ENCODE measurements at regions not wholly inside any gene's neighbourhood (a gene's known extent, or its start where the extent isn't known, plus 50 kb on each side); places are given as distances from the start of the nearest gene placed in this dataset.

GRCh38 chr11:113615098-113615497 lies 91.0 kb downstream of the TMPRSS5 start:
- TF ChIP-seq, protein P1, sequence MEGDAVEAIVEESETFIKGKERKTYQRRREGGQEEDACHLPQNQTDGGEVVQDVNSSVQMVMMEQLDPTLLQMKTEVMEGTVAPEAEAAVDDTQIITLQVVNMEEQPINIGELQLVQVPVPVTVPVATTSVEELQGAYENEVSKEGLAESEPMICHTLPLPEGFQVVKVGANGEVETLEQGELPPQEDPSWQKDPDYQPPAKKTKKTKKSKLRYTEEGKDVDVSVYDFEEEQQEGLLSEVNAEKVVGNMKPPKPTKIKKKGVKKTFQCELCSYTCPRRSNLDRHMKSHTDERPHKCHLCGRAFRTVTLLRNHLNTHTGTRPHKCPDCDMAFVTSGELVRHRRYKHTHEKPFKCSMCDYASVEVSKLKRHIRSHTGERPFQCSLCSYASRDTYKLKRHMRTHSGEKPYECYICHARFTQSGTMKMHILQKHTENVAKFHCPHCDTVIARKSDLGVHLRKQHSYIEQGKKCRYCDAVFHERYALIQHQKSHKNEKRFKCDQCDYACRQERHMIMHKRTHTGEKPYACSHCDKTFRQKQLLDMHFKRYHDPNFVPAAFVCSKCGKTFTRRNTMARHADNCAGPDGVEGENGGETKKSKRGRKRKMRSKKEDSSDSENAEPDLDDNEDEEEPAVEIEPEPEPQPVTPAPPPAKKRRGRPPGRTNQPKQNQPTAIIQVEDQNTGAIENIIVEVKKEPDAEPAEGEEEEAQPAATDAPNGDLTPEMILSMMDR (IDR thresholded peaks at IDR 0.05), result no peak
- Histone ChIP-seq H3K27me3 (ENCODE audit: control insufficient read depth in 2 of 2, insufficient read depth in 2 of 2, low read length in 2 of 2) (no peaks in the 10 kb centered on the region), H3K4me3 (replicated peaks in 1 of 3; ENCODE audit: low read depth in 2 of 3, low read length in 3 of 3) (no peak overlapping the region), H3K36me3 (replicated peaks in 1 of 2; ENCODE audit: control insufficient read depth in 1 of 2, insufficient read depth in 2 of 2, low read length in 2 of 2) (no peaks in the 10 kb centered on the region), H3K27ac (ENCODE audit: low read depth in 1 of 2, low read length in 2 of 2) (no peak overlapping the region), H3K79me2 (ENCODE audit: insufficient read depth, low read length) (no peaks in the 10 kb centered on the region), H3K9ac (ENCODE audit: insufficient read depth, low read length, poor library complexity, severe bottlenecking) (no peak overlapping the region), H2AFZ (ENCODE audit: insufficient read depth, low read depth, low read length, poor library complexity, severe bottlenecking) (no peak overlapping the region), H3K4me1 (ENCODE audit: control insufficient read depth in 1 of 2, insufficient read depth in 2 of 2, low read length in 2 of 2) (no peaks in the 10 kb centered on the region), H4K20me1 (ENCODE audit: insufficient read depth, low read length) (no peaks in the 10 kb centered on the region), H3K4me2 (replicated peaks; ENCODE audit: extremely low read depth, low read length, poor library complexity, severe bottlenecking) (no peak overlapping the region), H3K9me3 (replicated peaks in 1 of 2; ENCODE audit: control insufficient read depth in 1 of 2, insufficient read depth in 1 of 2, low read length in 2 of 2) (no peaks in the 10 kb centered on the region)
- no peak overlapping the region for H3K27ac Mint-ChIP-seq
- H3K36me3 Mint-ChIP-seq, result no peaks in the 10 kb centered on the region
- DNase-seq, result no peak
- 100% methylated on average over 1 of the region's 3 CpGs for WGBS (ENCODE audit: insufficient coverage)
- H3K27me3 Mint-ChIP-seq (ENCODE audit: low read depth in 3 of 3), result peaks cover 0 to 2% (median 0%) of the 10 kb centered on the region in 3 donors
- intact Hi-C loops (cut with micrococcal nuclease), result no loop called here
- H3K4me1 Mint-ChIP-seq, result peaks cover 7% of the 10 kb centered on the region
- no peak overlapping the region for H3K4me3 Mint-ChIP-seq
- H3K9me3 Mint-ChIP-seq, result peaks cover 0 to 4% (median 2%) of the 10 kb centered on the region in 7 donors

DNA sequence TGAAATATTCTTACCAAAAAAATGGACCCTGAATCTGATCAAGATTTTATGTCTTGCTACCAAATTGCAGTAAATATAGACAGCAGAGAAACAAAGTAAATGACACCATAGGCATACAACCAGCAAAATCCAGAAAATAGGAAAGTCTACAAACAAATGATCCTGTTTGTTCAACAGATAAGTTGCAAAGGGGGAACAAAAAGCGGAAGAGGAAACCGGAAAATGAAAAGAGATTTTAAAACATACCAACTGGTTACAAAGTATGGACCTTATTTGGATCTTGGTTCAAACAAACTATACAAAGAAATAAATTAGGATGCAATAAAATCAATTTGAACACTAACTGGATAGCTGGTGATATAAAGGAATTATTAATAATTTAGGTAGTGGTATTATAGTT lies 92.0 kb downstream of the TMPRSS5 start:
- no peak overlapping the region for H3K27ac Mint-ChIP-seq
- H3K79me2 ChIP-seq (ENCODE audit: insufficient read depth, low read length), result no peaks in the 10 kb centered on the region
- no peak overlapping the region for H3K4me3 ChIP-seq (replicated peaks in 1 of 3; ENCODE audit: low read depth in 2 of 3, low read length in 3 of 3)
- H3K27me3 Mint-ChIP-seq (ENCODE audit: low read depth in 3 of 3), result peaks cover 0 to 2% (median 0%) of the 10 kb centered on the region in 3 donors
- peaks cover 7% of the 10 kb centered on the region for H3K4me1 Mint-ChIP-seq
- H2AFZ ChIP-seq (ENCODE audit: insufficient read depth, low read depth, low read length, poor library complexity, severe bottlenecking), result no peak overlapping the region
- WGBS (ENCODE audit: insufficient coverage), result no CpG with 5 or more reads among the region's 2 CpGs
- H3K9ac ChIP-seq (ENCODE audit: insufficient read depth, low read length, poor library complexity, severe bottlenecking), result no peak overlapping the region
- H3K4me1 ChIP-seq (ENCODE audit: control insufficient read depth in 1 of 2, insufficient read depth in 2 of 2, low read length in 2 of 2), result no peaks in the 10 kb centered on the region
- no peaks in the 10 kb centered on the region for H3K36me3 Mint-ChIP-seq
- no peaks in the 10 kb centered on the region for H3K27me3 ChIP-seq (ENCODE audit: control insufficient read depth in 2 of 2, insufficient read depth in 2 of 2, low read length in 2 of 2)
- H3K9me3 Mint-ChIP-seq, result peaks cover 0 to 5% (median 0%) of the 10 kb centered on the region in 7 donors
- no peak overlapping the region for H3K4me3 Mint-ChIP-seq
- H3K4me2 ChIP-seq (replicated peaks; ENCODE audit: extremely low read depth, low read length, poor library complexity, severe bottlenecking), result no peak overlapping the region
- no peaks in the 10 kb centered on the region for H4K20me1 ChIP-seq (ENCODE audit: insufficient read depth, low read length)
- no peaks in the 10 kb centered on the region for H3K9me3 ChIP-seq (replicated peaks in 1 of 2; ENCODE audit: control insufficient read depth in 1 of 2, insufficient read depth in 1 of 2, low read length in 2 of 2)
- no peak for DNase-seq
- intact Hi-C loops (cut with micrococcal nuclease), result no loop called here
- H3K36me3 ChIP-seq (replicated peaks in 1 of 2; ENCODE audit: control insufficient read depth in 1 of 2, insufficient read depth in 2 of 2, low read length in 2 of 2), result no peaks in the 10 kb centered on the region
- TF ChIP-seq, protein P1 (IDR thresholded peaks at IDR 0.05), result no peak
- no peak overlapping the region for H3K27ac ChIP-seq (ENCODE audit: low read depth in 1 of 2, low read length in 2 of 2)
